ENCODE measurements at regions not wholly inside any gene's neighbourhood (a gene's known extent, or its start where the extent isn't known, plus 50 kb on each side); places are given as distances from the start of the nearest gene placed in this dataset.
"Not testable (repeated sequence)": the region's sequence is repeated elsewhere in the genome, so short reads cannot be mapped to it uniquely, and the experiment has no call there.

DNA sequence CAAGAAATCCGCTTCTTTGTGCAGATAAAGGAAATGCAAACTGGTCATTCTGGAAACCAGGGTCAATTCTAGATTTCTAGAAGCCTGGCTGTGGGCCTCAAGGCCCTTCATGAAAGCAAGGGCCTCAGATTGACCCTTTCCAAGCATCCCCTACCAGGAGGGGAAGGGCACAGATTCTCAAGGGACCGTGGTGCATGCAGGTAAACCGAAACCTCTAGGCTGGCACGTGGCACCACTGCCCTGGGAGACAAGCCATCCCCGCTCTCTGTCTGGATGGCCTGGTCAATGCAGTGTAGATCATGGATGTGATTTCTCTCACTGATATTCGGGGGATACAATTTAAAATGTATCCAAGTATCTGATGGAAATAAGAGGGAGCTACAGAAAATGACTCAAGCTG, 69.4 kb downstream of the TOMM20 start:
- no peak for DNase-seq

GRCh38 chr1:235058695-235059094, 69.9 kb downstream of the TOMM20 start:
- DNase-seq = no peak

- DNase-seq = no peak
Measured at GRCh38 chr1:235057385-235058306, 71.0 kb downstream of the TOMM20 start.

- no peak for DNase-seq
Measured at GRCh38 chr1:235056937-235057336, 71.7 kb downstream of the TOMM20 start.

GRCh38 chr1:235054936-235055335, 73.7 kb downstream of the TOMM20 start:
- DNase-seq = no peak

DNA sequence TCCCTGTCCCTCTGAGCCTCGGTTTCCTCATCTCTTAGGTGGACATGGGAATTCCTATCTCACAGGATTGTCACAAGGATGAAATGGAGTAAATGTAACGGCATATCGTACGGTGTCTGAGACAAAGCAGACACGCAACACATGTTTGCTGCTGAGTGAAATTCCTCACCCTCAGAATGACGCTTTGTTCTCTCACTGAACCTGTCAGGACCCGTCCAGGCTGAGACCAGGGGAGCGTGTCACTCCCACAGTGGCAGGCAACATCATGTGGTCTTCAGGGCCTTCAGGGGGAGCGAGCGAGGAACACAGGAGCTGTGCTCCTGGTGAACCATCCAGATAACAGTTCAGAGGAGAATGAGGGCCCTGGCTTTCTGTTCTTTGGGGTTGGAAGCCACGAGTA, 74.2 kb downstream of the TOMM20 start:
- DNase-seq = no peak

- DNase-seq = no peak
Measured at GRCh38 chr1:235052067-235053008, 76.3 kb downstream of the TOMM20 start.

DNA sequence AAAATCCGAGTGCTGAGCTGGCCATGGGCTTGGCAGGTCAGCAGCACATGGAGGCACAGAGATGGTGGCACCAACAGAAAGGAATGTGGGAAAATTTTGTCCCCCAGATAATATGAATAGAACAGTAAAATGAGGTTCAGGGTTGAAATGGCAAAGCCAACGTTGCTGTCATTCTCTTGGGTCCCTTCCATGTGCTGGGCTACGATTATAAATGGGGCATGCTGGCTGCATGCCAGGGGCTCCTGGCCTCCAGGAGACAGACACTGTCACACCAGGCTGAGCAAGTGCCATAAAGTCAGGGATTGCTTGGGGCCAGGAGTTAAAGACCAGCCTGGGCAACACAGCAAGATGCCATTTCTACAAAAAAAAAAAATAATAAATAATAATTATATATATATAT, 77.1 kb downstream of the TOMM20 start:
- no peak for DNase-seq

DNA sequence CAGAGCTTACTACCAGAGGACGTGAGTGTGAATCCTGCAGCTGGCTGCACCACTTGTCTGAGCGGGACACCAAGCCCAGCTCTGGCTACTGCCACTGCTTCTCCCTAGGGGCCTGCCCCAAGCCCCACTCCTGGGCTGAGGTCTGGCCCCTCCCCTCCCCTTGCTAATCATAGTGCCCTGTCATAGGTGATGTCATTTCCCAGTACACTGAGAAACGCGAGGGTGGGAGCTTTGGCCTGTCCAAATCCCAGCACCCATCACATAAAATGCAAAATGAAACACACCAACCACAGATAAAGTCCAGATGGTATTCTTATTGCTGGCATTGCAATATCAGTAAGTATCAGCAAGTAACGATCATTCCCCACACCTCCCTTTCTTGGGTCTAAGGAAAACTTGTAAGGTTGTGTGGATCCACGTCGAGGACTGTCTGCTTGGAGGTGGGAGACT, 77.7 kb downstream of the TOMM20 start:
- DNase-seq = no peak

GRCh38 chr1:235049716-235050378, 78.8 kb downstream of the TOMM20 start:
- DNase-seq = not testable (repeated sequence)

DNA sequence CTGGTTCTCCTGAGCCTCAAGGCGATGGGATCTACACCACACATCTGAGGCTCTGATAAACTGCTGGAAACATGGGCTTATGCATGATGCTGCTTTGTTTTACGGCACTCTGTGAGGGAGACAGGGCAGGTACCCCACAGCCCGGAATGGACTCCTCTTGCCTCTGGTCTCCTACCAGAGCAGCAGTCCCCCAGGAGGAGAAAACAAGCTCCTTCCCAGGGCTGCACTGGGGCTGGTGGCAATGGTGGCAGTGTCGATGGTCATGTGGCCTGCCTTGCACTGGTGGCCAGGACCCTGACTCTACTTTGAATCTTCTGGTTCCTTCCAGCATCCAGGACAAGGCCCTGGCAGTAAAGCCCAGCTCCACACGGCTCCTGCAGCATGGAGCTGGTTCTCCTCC, 79.4 kb downstream of the TOMM20 start:
- DNase-seq = no peak

DNA sequence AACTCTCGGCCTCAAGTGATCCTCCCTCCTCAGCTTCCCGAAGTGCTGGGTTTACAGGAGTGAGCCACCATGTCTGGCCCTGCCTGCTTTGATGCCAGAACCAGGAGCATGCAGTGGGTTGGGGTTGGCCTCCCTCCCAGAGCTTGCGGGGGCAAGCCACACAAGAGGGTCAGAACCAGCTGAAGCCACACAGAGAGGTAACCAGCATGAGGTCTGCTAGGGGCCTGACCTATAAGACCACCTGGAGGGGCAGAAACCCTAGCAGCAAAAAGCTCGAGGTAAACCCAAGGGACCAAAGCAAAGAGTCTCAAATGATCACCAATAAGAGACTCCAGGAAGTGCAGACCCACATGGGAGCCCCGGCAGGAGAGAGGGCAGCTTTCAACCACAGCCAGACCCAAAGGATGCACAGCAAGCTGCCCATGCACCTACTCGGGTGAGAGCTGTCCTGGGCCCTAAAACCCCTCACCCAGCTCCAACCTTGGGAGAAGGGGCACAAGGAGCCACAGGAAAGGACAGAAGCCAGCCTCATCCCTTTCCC, 81.2 kb downstream of the TOMM20 start:
- no peak for DNase-seq

DNA sequence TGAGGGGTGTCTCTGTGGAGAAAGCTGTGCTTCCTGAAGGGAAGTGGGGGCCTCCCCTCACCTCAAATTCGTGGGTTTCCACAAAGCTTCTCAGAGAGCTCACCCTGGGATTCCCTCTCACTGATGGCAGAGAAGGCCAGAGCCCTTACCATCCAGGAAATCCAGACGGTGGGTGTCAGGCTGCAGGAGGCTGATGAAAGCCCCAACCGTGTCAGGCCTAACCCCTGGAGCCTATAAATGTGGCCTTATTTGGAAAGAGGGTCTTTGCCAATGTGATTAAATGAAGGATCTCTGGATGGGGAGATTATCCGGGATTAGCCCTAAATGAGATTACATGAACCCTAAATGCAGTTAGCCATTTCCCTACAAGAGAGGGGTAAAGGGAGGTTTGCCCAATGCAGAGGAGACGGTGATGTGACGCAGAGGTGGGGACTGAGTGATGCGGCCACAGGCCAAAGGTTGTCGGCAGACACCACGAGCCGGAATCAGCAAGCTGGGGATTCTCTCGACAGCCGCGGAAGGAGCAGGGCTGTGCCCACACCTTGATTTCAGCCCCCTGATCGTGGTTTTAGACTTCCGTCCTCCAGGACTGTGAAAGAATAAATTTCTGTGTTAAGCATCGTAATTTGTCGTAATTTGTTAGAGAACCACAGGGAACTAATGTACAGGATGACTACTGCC, 82.6 kb downstream of the TOMM20 start:
- no peak for DNase-seq

DNA sequence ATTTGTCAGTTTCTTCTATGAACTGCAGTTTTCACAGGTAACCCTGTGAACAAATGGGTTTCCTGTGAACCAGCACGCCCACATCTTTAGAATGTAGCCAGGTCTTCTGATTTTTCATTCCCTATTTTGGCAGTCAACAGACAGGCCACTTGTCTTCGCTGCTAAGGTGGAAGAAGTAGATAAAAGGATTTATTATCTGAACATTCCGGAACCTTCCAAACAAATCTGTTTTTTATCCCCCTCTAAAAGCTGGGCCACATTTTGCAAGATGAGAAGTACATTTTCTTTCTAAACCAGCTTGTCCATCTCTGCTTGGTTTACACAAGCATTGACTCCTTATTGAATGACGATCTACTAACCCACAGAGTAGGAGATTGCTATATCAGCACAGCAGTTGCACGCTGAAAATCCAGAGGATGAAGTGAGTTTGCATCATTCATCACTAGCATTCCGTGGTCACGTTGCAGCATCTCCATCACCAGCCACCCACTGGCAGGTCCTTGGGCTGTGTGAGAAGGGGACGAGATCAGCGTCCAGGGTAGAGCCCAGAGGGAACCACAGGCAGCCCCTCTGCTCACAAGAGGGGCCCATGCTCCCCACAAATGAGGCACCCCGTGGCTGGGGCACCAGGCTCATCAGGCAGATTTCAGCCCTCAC, 83.5 kb downstream of the TOMM20 start:
- DNase-seq = no peak

DNA sequence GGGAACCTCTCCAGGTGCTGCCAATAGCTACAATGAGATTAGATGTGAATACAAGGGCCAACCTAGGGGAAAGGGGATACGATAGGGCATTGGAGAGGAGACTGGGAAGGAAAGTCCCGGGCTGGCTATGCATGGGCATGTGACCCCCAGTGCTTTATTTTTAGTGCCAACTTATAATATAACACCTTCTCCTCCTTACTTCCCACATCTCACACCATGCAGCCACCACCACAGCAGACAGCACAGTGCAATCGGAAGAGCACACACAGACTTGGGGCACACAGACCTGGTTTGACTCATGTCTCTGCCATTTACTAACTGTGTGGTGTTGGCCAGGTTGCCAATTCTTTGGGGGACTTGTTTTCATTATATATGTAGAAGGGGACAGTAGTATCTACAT, 85.4 kb downstream of the TOMM20 start:
- DNase-seq = no peak

DNA sequence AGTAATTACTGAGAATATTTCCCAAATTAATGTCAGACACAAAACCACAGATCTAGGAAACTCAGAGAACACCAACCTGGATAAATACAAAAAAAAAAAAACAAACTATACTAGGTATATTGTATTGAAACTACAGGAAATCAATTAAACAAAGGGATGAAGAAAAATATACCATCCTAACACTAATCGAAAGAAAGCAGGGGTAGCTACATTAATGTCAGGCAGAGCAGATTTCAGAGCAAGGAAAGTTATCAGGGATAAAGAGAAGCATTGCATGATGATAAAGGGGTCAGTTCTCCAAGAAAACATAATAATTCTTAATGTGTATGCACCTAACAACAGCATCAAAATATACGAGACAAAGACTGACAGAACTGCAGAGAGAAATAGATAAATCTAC, 89.9 kb downstream of the TOMM20 start:
- DNase-seq = no peak

- no peak for DNase-seq
Measured at GRCh38 chr1:235035928-235036327, 92.7 kb downstream of the TOMM20 start.

GRCh38 chr1:235030919-235031596, 97.6 kb downstream of the TOMM20 start:
- DNase-seq = no peak

- DNase-seq = no peak
Measured at GRCh38 chr1:235027862-235028250, 100.8 kb downstream of the TOMM20 start.

DNA sequence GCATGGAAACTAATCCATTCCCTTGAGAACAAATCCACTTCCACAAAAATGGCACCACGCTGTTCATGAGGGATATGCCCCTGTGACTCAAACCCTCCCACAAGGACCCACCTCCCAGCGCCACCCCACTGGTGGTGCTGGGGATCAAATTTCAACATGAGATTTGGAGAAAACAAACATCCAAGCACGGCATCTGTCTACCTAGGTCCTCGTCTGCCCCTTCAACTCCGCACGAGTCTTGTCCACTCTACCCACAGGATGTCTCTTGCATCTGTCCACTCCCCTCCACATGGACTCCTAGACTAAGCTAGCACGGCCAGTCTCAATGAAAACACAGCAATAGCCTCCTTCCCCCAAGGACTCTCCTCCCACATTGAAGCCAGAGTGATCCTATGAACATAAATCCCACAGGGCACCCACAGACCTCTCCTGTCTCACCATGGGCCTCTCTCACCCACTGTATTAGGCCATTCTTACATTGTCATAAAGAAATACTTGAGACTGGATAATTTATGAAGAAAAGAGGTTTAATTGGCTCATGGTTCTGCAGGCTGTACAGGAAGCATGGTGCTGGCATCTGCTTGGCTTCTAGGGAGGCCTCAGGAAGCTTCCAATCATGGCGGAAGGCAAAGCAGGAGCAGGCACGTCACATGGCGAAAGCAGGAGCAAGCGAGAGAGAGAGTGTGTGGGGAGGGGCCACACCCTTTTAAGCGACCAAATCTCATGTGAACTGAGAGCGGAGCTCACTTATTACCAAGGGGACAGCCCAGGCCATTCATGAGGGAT, 101.4 kb downstream of the TOMM20 start:
- no peak for DNase-seq

All from NCI-H2107 (cell line).